Liver (tissue), 8 donors: ENCODE measurements at regions not wholly inside any gene's neighbourhood (a gene's known extent, or its start where the extent isn't known, plus 50 kb on each side); places are given as distances from the start of the nearest gene placed in this dataset.

Source experiments
- DNase-seq: peaks from one replicate; pipeline ENCODE4 v3.0.0-alpha.2; 2017; ENCODE audit warnings: low spot score
- H3K27ac ChIP-seq, 2 donors: one replicate each; pipeline ENCODE4 v1.7.0; 2013; ENCODE audit warnings: inconsistent platforms in 2 of 2, low read length in 2 of 2, control low read depth in 1 of 2, low read depth in 1 of 2, mild to moderate bottlenecking in 1 of 2
- H3K27me3 ChIP-seq, 4 donors: one replicate each; pipeline versions ENCODE4 v1.6.1 to v1.7.0; 2013; ENCODE audit warnings: low read length in 3 of 4, inconsistent platforms in 1 of 4, mild to moderate bottlenecking in 1 of 4, moderate library complexity in 1 of 4; ENCODE audit not compliant: control insufficient read depth in 4 of 4, insufficient read depth in 4 of 4
- H3K36me3 ChIP-seq, 4 donors: one replicate each; pipeline versions ENCODE4 v1.6.1 to v1.7.0; 2013; ENCODE audit warnings: low read length in 3 of 4, mild to moderate bottlenecking in 3 of 4, low read depth in 1 of 4, moderate library complexity in 1 of 4; ENCODE audit not compliant: control insufficient read depth in 4 of 4, insufficient read depth in 3 of 4
- H3K4me1 ChIP-seq, 4 donors: one replicate each; pipeline versions ENCODE4 v1.6.1 to v1.7.0; 2013; ENCODE audit warnings: low read length in 3 of 4, mild to moderate bottlenecking in 3 of 4, moderate library complexity in 1 of 4; ENCODE audit not compliant: control insufficient read depth in 4 of 4, insufficient read depth in 4 of 4
- H3K4me3 ChIP-seq, 3 donors: one replicate each; pipeline versions ENCODE4 v1.6.1 to v1.7.0; 2013; ENCODE audit warnings: low read length in 3 of 3, control low read depth in 1 of 3, low read depth in 1 of 3, mild to moderate bottlenecking in 1 of 3
- H3K9ac ChIP-seq, 2 donors: one replicate each; pipeline ENCODE4 v1.7.0; 2013; ENCODE audit warnings: low read length in 2 of 2, mild to moderate bottlenecking in 2 of 2, moderate library complexity in 2 of 2, control low read depth in 1 of 2, low read depth in 1 of 2
- H3K9me3 ChIP-seq, 4 donors: one replicate each; pipeline versions ENCODE4 v1.6.1 to v1.7.0; 2013; ENCODE audit warnings: low read length in 3 of 4; ENCODE audit not compliant: control insufficient read depth in 4 of 4
- FOXA1 ChIP-seq: IDR thresholded peaks from 2 replicates; pipeline ENCODE4 v1.6.1; 2016; ENCODE audit warnings: antibody characterized with exemption
- JUND ChIP-seq, 2 donors: IDR thresholded peaks; 2 replicates each; pipeline ENCODE4 v1.6.1; 2016; ENCODE audit warnings: antibody characterized with exemption in 2 of 2
- NR2F2 ChIP-seq: IDR thresholded peaks from 2 replicates; pipeline ENCODE4 v1.6.1; 2016; ENCODE audit warnings: antibody characterized with exemption
- RAD21 ChIP-seq, 2 donors: IDR thresholded peaks; 2 replicates each; pipeline ENCODE4 v1.6.1; 2016; ENCODE audit warnings: antibody characterized with exemption in 2 of 2, mild to moderate bottlenecking in 2 of 2
- RXRA ChIP-seq, 2 donors: IDR thresholded peaks; 2 replicates each; pipeline ENCODE4 v1.6.1; 2017 to 2018; ENCODE audit warnings: antibody characterized with exemption in 2 of 2, mild to moderate bottlenecking in 1 of 2
- SP1 ChIP-seq: IDR thresholded peaks from 2 replicates; pipeline ENCODE4 v1.6.1; 2018; ENCODE audit warnings: antibody characterized with exemption, mild to moderate bottlenecking
- YY1 ChIP-seq: IDR thresholded peaks from 2 replicates; pipeline ENCODE4 v1.6.1; 2016; ENCODE audit warnings: antibody characterized with exemption, mild to moderate bottlenecking
- WGBS: extraction: QIAGEN DNeasy Blood & Tissue Kit; methylation state at CpG from one replicate; pipeline ENCODE4 v1.1.7; 2013; 5-methylcytosine and 5-hydroxymethylcytosine counted together
- TF ChIP-seq, protein P1 (sequence below): IDR thresholded peaks from 2 replicates; pipeline ENCODE4 v1.6.1; 2016; ENCODE audit warnings: antibody characterized with exemption, mild to moderate bottlenecking
- TF ChIP-seq, protein P2 (sequence below): fragments of 150-350 bp; IDR thresholded peaks from 2 replicates; pipeline ENCODE4 v1.5.1; 2017; ENCODE audit warnings: improper control_type of control experiment, low read depth, low read length; ENCODE audit not compliant: missing input control
- TF ChIP-seq, protein P3 (sequence below): IDR thresholded peaks from 2 replicates; pipeline ENCODE4 v1.6.1; 2016; ENCODE audit warnings: antibody characterized with exemption
- TF ChIP-seq, protein P4 (sequence below): IDR thresholded peaks from 2 replicates; pipeline ENCODE4 v1.6.1; 2016; ENCODE audit warnings: antibody characterized with exemption
- donor health status: healthy.
- donor health status: healthy.
- donor health status: healthy.
- donor health status: healthy.
- donor health status: healthy.

DNA sequence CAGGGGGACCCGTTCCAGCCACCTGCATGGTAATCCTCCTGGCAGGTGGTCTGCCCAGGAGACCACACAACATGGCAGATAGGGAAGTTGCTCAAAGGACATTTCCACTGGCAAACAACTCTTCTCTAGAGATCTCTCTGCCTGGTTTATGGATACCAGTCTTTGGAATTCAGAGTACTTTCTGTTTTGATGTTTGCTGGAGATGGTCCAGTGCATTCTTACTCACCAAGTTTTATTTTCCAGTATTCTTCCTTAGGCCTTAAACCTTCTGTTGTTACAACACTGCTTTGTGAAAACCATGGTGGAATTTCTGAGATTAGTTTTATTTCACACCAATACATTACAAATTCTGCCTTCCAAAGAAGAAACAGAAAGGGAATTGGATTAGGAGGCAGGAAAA, 428.3 kb downstream of the FUT8 start (continued):
- TF ChIP-seq, protein P1, sequence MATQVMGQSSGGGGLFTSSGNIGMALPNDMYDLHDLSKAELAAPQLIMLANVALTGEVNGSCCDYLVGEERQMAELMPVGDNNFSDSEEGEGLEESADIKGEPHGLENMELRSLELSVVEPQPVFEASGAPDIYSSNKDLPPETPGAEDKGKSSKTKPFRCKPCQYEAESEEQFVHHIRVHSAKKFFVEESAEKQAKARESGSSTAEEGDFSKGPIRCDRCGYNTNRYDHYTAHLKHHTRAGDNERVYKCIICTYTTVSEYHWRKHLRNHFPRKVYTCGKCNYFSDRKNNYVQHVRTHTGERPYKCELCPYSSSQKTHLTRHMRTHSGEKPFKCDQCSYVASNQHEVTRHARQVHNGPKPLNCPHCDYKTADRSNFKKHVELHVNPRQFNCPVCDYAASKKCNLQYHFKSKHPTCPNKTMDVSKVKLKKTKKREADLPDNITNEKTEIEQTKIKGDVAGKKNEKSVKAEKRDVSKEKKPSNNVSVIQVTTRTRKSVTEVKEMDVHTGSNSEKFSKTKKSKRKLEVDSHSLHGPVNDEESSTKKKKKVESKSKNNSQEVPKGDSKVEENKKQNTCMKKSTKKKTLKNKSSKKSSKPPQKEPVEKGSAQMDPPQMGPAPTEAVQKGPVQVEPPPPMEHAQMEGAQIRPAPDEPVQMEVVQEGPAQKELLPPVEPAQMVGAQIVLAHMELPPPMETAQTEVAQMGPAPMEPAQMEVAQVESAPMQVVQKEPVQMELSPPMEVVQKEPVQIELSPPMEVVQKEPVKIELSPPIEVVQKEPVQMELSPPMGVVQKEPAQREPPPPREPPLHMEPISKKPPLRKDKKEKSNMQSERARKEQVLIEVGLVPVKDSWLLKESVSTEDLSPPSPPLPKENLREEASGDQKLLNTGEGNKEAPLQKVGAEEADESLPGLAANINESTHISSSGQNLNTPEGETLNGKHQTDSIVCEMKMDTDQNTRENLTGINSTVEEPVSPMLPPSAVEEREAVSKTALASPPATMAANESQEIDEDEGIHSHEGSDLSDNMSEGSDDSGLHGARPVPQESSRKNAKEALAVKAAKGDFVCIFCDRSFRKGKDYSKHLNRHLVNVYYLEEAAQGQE: no peak
- TF ChIP-seq, protein P2, sequence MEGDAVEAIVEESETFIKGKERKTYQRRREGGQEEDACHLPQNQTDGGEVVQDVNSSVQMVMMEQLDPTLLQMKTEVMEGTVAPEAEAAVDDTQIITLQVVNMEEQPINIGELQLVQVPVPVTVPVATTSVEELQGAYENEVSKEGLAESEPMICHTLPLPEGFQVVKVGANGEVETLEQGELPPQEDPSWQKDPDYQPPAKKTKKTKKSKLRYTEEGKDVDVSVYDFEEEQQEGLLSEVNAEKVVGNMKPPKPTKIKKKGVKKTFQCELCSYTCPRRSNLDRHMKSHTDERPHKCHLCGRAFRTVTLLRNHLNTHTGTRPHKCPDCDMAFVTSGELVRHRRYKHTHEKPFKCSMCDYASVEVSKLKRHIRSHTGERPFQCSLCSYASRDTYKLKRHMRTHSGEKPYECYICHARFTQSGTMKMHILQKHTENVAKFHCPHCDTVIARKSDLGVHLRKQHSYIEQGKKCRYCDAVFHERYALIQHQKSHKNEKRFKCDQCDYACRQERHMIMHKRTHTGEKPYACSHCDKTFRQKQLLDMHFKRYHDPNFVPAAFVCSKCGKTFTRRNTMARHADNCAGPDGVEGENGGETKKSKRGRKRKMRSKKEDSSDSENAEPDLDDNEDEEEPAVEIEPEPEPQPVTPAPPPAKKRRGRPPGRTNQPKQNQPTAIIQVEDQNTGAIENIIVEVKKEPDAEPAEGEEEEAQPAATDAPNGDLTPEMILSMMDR: no peak
- no peak for TF ChIP-seq JUND (IDR thresholded peaks at IDR 0.05)

DNA sequence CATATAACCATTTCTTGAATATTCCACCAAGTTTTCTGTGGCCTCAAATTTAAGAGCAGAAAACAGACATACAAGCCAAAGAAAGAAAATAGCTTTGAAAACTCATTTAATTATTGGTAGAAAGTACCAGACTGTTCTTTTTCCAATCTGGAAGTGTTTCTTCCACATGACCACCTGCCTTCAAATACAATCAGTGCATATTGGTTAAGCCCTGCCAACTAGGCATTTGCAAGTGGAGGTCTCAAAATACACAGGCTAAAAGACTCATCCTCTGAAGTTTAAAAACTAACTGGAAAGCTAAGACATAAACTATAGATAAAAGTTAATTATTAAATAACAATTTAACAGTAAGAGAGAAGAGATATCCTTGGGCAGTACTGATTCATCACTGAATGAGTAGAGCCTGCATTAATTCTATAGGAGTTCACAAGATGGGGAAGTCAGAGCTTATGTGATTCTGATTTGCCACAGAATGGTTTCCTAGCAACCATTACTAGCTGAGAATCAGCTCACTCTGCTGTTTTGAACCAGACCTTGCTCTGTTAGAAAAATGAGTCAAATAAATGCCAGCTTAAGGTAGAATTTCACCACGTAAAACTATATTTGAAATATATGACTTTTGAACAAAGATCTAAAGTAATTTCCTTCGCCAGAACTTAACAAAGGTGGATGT, 433.8 kb downstream of the FUT8 start:
- DNase-seq: no peak
- Histone ChIP-seq H3K9me3 (no peaks in the 10 kb centered on the region), H3K9ac (no peak overlapping the region), H3K36me3 (no peaks in the 10 kb centered on the region), H3K27me3 (no peaks in the 10 kb centered on the region), H3K4me3 (no peak overlapping the region), H3K4me1 (no peaks in the 10 kb centered on the region), H3K27ac (no peak overlapping the region)
- 71% methylated on average over 2 of the region's 2 CpGs for WGBS
- no peak for TF ChIP-seq YY1
- no peak for TF ChIP-seq SP1
- TF ChIP-seq, protein P2: no peak
- TF ChIP-seq, protein P3, sequence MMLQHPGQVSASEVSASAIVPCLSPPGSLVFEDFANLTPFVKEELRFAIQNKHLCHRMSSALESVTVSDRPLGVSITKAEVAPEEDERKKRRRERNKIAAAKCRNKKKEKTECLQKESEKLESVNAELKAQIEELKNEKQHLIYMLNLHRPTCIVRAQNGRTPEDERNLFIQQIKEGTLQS: no peak
- TF ChIP-seq RXRA (IDR thresholded peaks at IDR 0.05): no peak
- no peak for TF ChIP-seq RAD21 (IDR thresholded peaks at IDR 0.05)
- no peak for TF ChIP-seq NR2F2
- TF ChIP-seq FOXA1: no peak
- TF ChIP-seq, protein P4, sequence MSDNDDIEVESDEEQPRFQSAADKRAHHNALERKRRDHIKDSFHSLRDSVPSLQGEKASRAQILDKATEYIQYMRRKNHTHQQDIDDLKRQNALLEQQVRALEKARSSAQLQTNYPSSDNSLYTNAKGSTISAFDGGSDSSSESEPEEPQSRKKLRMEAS: no peak
- TF ChIP-seq, protein P1: no peak
